GM12878 (cell line): ENCODE measurements at regions not wholly inside any gene's neighbourhood (a gene's known extent, or its start where the extent isn't known, plus 50 kb on each side); places are given as distances from the start of the nearest gene placed in this dataset.

ENCODE experiments used
- ATAC-seq: fragments of 200-7000 bp; cut with Tn5 transposase; 3 replicates; pipeline ENCODE4 v1.9.1; 2020; ENCODE audit warnings: mild to moderate bottlenecking, moderate library complexity
- BruUV-seq: library from RNA; stranded (reverse); fragments of 400-500 nt; replicated peaks from 2 replicates; lab custom pipeline; 2021; lab: Mats Ljungman, UMichigan
- CTCF ChIA-PET: fragments of 300-600 bp; sonication (Branson Sonifier 250); formaldehyde crosslinking; extraction: SDS; loops from one replicate; lab custom pipeline; 2021; ENCODE audit warnings: inconsistent platforms; lab: Yijun Ruan, JAX
- POLR2A ChIA-PET: fragments of 350-600 bp; formaldehyde crosslinking; extraction: SDS; loops from one replicate; lab custom pipeline; 2021; ENCODE audit warnings: inconsistent platforms; lab: Charles Lee
- RAD21 ChIA-PET: fragments of 300-600 bp; sonication (Branson Sonifier 250); formaldehyde crosslinking; loops from one replicate; lab custom pipeline; 2023; ENCODE audit warnings: antibody characterized with exemption; ENCODE audit not compliant: unreplicated experiment; lab: Charles Lee
- SMC1A ChIA-PET: fragments of 300-600 bp; sonication (Branson Sonifier 250); formaldehyde crosslinking; loops from one replicate; lab custom pipeline; 2023; ENCODE audit not compliant: unreplicated experiment, uncharacterized antibody; lab: Charles Lee
- DNase-seq: peaks from one replicate; pipeline ENCODE4 v3.0.0-alpha.2; 2011; ENCODE audit warnings: low read depth, low spot score
- FAIRE-seq: peaks from 3 replicates; lab custom pipeline; 2011; peaks lifted over from hg19 to GRCh38; lab: Jason Lieb, UNC
- H2AFZ ChIP-seq: 2 replicates; pipeline ENCODE4 v1.6.0; 2011; ENCODE audit warnings: low read depth, low read length, control low read depth; ENCODE audit not compliant: control insufficient read depth
- H3K27ac ChIP-seq: 2 replicates; pipeline ENCODE4 v1.5.1; 2011; ENCODE audit warnings: control low read depth; ENCODE audit not compliant: control insufficient read depth, insufficient read depth
- H3K27me3 ChIP-seq, 2 experiments: replicated peaks in 1 of 2; 2 replicates each; pipeline versions ENCODE4 v1.6.0 to v1.6.1; 2011; ENCODE audit warnings: low read length in 1 of 2; ENCODE audit not compliant: control insufficient read depth in 2 of 2, insufficient read depth in 2 of 2
- H3K36me3 ChIP-seq, 2 experiments: 2 replicates each; pipeline ENCODE4 v1.5.1; 2011; ENCODE audit warnings: low read length in 1 of 2; ENCODE audit not compliant: control insufficient read depth in 2 of 2, insufficient read depth in 2 of 2
- H3K4me1 ChIP-seq: 2 replicates; pipeline ENCODE4 v1.6.1; 2011; ENCODE audit warnings: mild to moderate bottlenecking, low read length, moderate library complexity, mixed read lengths; ENCODE audit not compliant: control insufficient read depth, insufficient read depth
- H3K4me2 ChIP-seq: 2 replicates; pipeline ENCODE4 v1.6.0; 2011; ENCODE audit warnings: control low read depth; ENCODE audit not compliant: control insufficient read depth, insufficient read depth
- H3K4me3 ChIP-seq: fragments of 200-600 bp; sonication (generic); 2 replicates; pipeline ENCODE4 v1.5.1; 2016
- H3K79me2 ChIP-seq: 2 replicates; pipeline ENCODE4 v1.6.0; 2011; ENCODE audit warnings: low read length; ENCODE audit not compliant: control insufficient read depth, insufficient read depth
- H3K9ac ChIP-seq: 2 replicates; pipeline ENCODE4 v1.8.0; 2011; ENCODE audit warnings: low read length, control low read depth, mixed read lengths; ENCODE audit not compliant: control insufficient read depth, insufficient read depth
- H3K9me3 ChIP-seq: replicated peaks from 3 replicates; pipeline ENCODE4 v1.5.1; 2011; ENCODE audit warnings: mild to moderate bottlenecking, low read length; ENCODE audit not compliant: control insufficient read depth, insufficient read depth
- H4K20me1 ChIP-seq: 2 replicates; pipeline ENCODE4 v1.6.0; 2011; ENCODE audit not compliant: control insufficient read depth, insufficient read depth
- BCL3 ChIP-seq: IDR thresholded peaks from 2 replicates; pipeline ENCODE4 v1.6.1; 2011; ENCODE audit warnings: borderline replicate concordance, low read depth, mild to moderate bottlenecking, moderate library complexity, low read length; ENCODE audit not compliant: insufficient read depth, poor library complexity, severe bottlenecking
- GABPA ChIP-seq: IDR thresholded peaks from 2 replicates; pipeline ENCODE4 v1.6.1; 2014; ENCODE audit warnings: antibody characterized with exemption, low read depth, mild to moderate bottlenecking, inconsistent platforms
- IKZF1 ChIP-seq: fragments of 450-650 bp; conservative IDR thresholded peaks from 2 replicates; pipeline ENCODE4 v1.6.1; 2017; ENCODE audit warnings: antibody characterized with exemption, mild to moderate bottlenecking
- SMAD1 ChIP-seq: fragments of 450-650 bp; IDR thresholded peaks from 2 replicates; pipeline ENCODE4 v1.6.1; 2018; ENCODE audit warnings: mild to moderate bottlenecking, low read depth; ENCODE audit not compliant: partially characterized antibody
- SREBF1 ChIP-seq: IDR thresholded peaks from 2 replicates; pipeline ENCODE4 v1.6.1; 2012; ENCODE audit warnings: mild to moderate bottlenecking, low read length
- TARDBP ChIP-seq: IDR thresholded peaks from 2 replicates; pipeline ENCODE4 v1.6.1; 2016; ENCODE audit warnings: borderline replicate concordance
- USF2 ChIP-seq: IDR thresholded peaks from 2 replicates; pipeline ENCODE4 v1.6.1; 2011; ENCODE audit warnings: low read depth, low read length, improper control_type of control experiment, borderline replicate concordance
- ZNF384 ChIP-seq: IDR thresholded peaks from 2 replicates; pipeline ENCODE4 v1.6.1; 2012; ENCODE audit warnings: low read depth, mild to moderate bottlenecking, low read length, improper control_type of control experiment, borderline replicate concordance
- WGBS: methylation state at CpG from one replicate; pipeline ENCODE4 v1.1.6; 2016; ENCODE audit warnings: low lambda C conversion rate; ENCODE audit not compliant: insufficient replicate concordance, insufficient coverage; ENCODE audit errors: missing lambda C conversion rate; 5-methylcytosine and 5-hydroxymethylcytosine counted together
- in situ Hi-C: fragments of 300-500 bp; cut with MboI; formaldehyde crosslinking; loops from 9 replicates; pipeline ENCODE4 v1.14.3; 2018; ENCODE audit warnings: mixed read lengths
- intact Hi-C: fragments of 100-400 bp; cut with micrococcal nuclease; formaldehyde crosslinking; loops from one replicate; pipeline ENCODE4 v1.14.2; 2022; ENCODE audit not compliant: unreplicated experiment

- FAIRE-seq (no peak), DNase-seq (no peak), ATAC-seq (no peak)
- no peak overlapping the region for H2AFZ ChIP-seq
- peaks cover 17% of the 10 kb centered on the region for H3K4me1 ChIP-seq
- H3K79me2 ChIP-seq, result no peaks in the 10 kb centered on the region
- WGBS, result 59% methylated on average over 1 of the region's 1 CpG
- intact Hi-C loops, result loop anchor here (10.0 kb wide), 2 partner anchors 557 to 737 kb away; partner anchors contain the start of gene CBLB
- no peak for TF ChIP-seq GABPA
- no peak for TF ChIP-seq SMAD1
- TF ChIP-seq TARDBP, result no peak
- TF ChIP-seq USF2, result no peak
- H3K9ac ChIP-seq, result no peak overlapping the region
- H3K4me3 ChIP-seq, result no peak overlapping the region
- ChIA-PET RAD21 (no interaction called here), SMC1A (interaction anchor here (1.0 to 1.1 kb wide), 3 partner anchors 10 to 31 kb away, joined by 3 read pairs; no protein-coding TSS in a partner anchor), POLR2A (no interaction called here), CTCF (interaction anchor here (0.8 kb wide), 1 partner anchor 42 kb away, joined by 3 read pairs; no protein-coding TSS in a partner anchor)
- no peak overlapping the region for H3K4me2 ChIP-seq
- H3K9me3 ChIP-seq, result no peaks in the 10 kb centered on the region; the same call in 1 of the 3 replicates
- no TSS peak for BruUV-seq
- H3K27me3 ChIP-seq, result no peaks in the 10 kb centered on the region
- no peaks in the 10 kb centered on the region for H3K36me3 ChIP-seq
- H3K27ac ChIP-seq, result no peak overlapping the region
- in situ Hi-C loops, result no loop called here
- no peaks in the 10 kb centered on the region for H4K20me1 ChIP-seq
These were observed 552.6 kb upstream of the CBLB start for GRCh38 chr3:106421426-106421825.

GRCh38 chr3:106421909-106422308 lies 553.1 kb upstream of the CBLB start:
- Histone ChIP-seq H3K4me3 (no peak overlapping the region), H3K4me2 (no peak overlapping the region), H4K20me1 (no peaks in the 10 kb centered on the region), H3K9ac (no peak overlapping the region), H3K9me3 (no peaks in the 10 kb centered on the region; the same call in 2 of the 3 replicates), H3K4me1 (peaks cover 17% of the 10 kb centered on the region), H3K27me3 (no peaks in the 10 kb centered on the region), H3K79me2 (no peaks in the 10 kb centered on the region), H3K36me3 (no peaks in the 10 kb centered on the region), H2AFZ (no peak overlapping the region), H3K27ac (no peak overlapping the region)
- DNase-seq (no peak), ATAC-seq (no peak), FAIRE-seq (no peak)
- no TSS peak for BruUV-seq
- ChIA-PET RAD21 (no interaction called here), CTCF (no interaction called here), SMC1A (interaction anchor here (1.0 to 1.1 kb wide), 3 partner anchors 11 to 32 kb away, joined by 3 read pairs; no protein-coding TSS in a partner anchor), POLR2A (no interaction called here)
- in situ Hi-C loops (no loop called here), intact Hi-C loops (loop anchor here (2.0 to 10.0 kb wide), 3 partner anchors 119 to 737 kb away; partner anchors contain the start of gene CBLB)
- TF ChIP-seq SREBF1 (no peak), BCL3 (no peak), ZNF384 (no peak), IKZF1 (no peak)
